GM23248 (cell line): ENCODE measurements at regions not wholly inside any gene's neighbourhood (a gene's known extent, or its start where the extent isn't known, plus 50 kb on each side); places are given as distances from the start of the nearest gene placed in this dataset.

Source experiments
- EZH2 ChIP-seq: fragments of 200-600 bp; sonication (generic); IDR thresholded peaks from 2 replicates; pipeline ENCODE4 v1.6.1; 2018; ENCODE audit warnings: antibody characterized with exemption, mild to moderate bottlenecking; ENCODE audit not compliant: insufficient read depth, poor library complexity, severe bottlenecking
- EZH2phosphoT487 ChIP-seq: fragments of 200-600 bp; sonication (generic); IDR thresholded peaks from 2 replicates; pipeline ENCODE4 v1.6.1; 2018; ENCODE audit warnings: antibody characterized with exemption, moderate library complexity, mild to moderate bottlenecking, low read depth; ENCODE audit not compliant: insufficient read depth

GRCh38 chr6:104266922-104267321 is 592.8 kb downstream of the HACE1 start:
- TF ChIP-seq EZH2phosphoT487 (no peak), EZH2 (no peak)
